GM10248 (cell line): ENCODE measurements at regions not wholly inside any gene's neighbourhood (a gene's known extent, or its start where the extent isn't known, plus 50 kb on each side); places are given as distances from the start of the nearest gene placed in this dataset.

ENCODE experiments used
- CTCF ChIA-PET: fragments of 300-600 bp; sonication (Branson Sonifier 250); formaldehyde crosslinking; extraction: SDS; loops from one replicate; lab custom pipeline; 2021; ENCODE audit warnings: antibody characterized with exemption; lab: Yijun Ruan, JAX
- POLR2A ChIA-PET: fragments of 350-650 bp; sonication (Branson Sonifier 250); formaldehyde crosslinking; extraction: SDS; loops from one replicate; lab custom pipeline; 2020; ENCODE audit warnings: antibody characterized with exemption; lab: Yijun Ruan, JAX
- DNase-seq: peaks from one replicate; pipeline ENCODE4 v3.0.0; 2012; ENCODE audit errors: extremely low spot score
- CTCF ChIP-seq: IDR thresholded peaks from 2 replicates; pipeline ENCODE4 v1.5.1; 2012; ENCODE audit warnings: mild to moderate bottlenecking, low read depth; ENCODE audit errors: extremely low read depth, missing control alignments, control extremely low read depth

- no peak for TF ChIP-seq CTCF
- ChIA-PET POLR2A (no interaction called here), CTCF (interaction anchor here (1.1 kb wide), 1 partner anchor 8 kb away, joined by 3 read pairs; no protein-coding TSS in a partner anchor)
- no peak for DNase-seq
Observed at GRCh38 chr10:7464691-7465090, 53.9 kb upstream of the SFMBT2 start.
